ENCODE measurements at regions not wholly inside any gene's neighbourhood (a gene's known extent, or its start where the extent isn't known, plus 50 kb on each side); places are given as distances from the start of the nearest gene placed in this dataset.

- DNase-seq: no peak
- no peaks in the 10 kb centered on the region for H3K36me3 Mint-ChIP-seq (ENCODE audit: insufficient read depth in 2 of 2)
- no peak overlapping the region for H3K4me3 Mint-ChIP-seq
These were observed 578.4 kb downstream of the CDK5RAP2 start for GRCh38 chr9:120001536-120001935.

GRCh38 chr9:119998614-119999013, 581.4 kb downstream of the CDK5RAP2 start:
- H3K4me1 Mint-ChIP-seq (ENCODE audit: low read depth): no peaks in the 10 kb centered on the region
- H3K9me3 Mint-ChIP-seq: peaks cover 0 to 5% of the 10 kb centered on the region in 2 donors
- no peaks in the 10 kb centered on the region for H3K27me3 Mint-ChIP-seq (ENCODE audit: low read depth)
- H3K4me3 Mint-ChIP-seq: no peak overlapping the region
- ATAC-seq (replicated peaks in 1 of 2) (no peak), DNase-seq (no peak)
- no peaks in the 10 kb centered on the region for H3K36me3 Mint-ChIP-seq (ENCODE audit: insufficient read depth in 2 of 2)
- H3K27ac Mint-ChIP-seq: no peak overlapping the region

More at GRCh38 chr9:120001536-120001935, 578.4 kb downstream of the CDK5RAP2 start:
- Mint-ChIP-seq H3K4me1 (ENCODE audit: low read depth) (no peaks in the 10 kb centered on the region), H3K27me3 (ENCODE audit: low read depth) (no peaks in the 10 kb centered on the region), H3K27ac (no peak overlapping the region), H3K9me3 (peaks cover 0 to 5% of the 10 kb centered on the region in 2 donors)
- ATAC-seq (replicated peaks in 1 of 2): no peak

GRCh38 chr9:119991797-119992196, 588.2 kb downstream of the CDK5RAP2 start:
- H3K4me1 Mint-ChIP-seq (ENCODE audit: low read depth): no peaks in the 10 kb centered on the region
- H3K27me3 Mint-ChIP-seq (ENCODE audit: low read depth): no peaks in the 10 kb centered on the region
- no peaks in the 10 kb centered on the region for H3K36me3 Mint-ChIP-seq (ENCODE audit: insufficient read depth in 2 of 2)
- no peak overlapping the region for H3K4me3 Mint-ChIP-seq
- no peak for DNase-seq
- ATAC-seq (replicated peaks in 1 of 2): no peak
- H3K27ac Mint-ChIP-seq: no peak overlapping the region
- H3K9me3 Mint-ChIP-seq: peaks cover 0 to 1% of the 10 kb centered on the region in 2 donors

- no peaks in the 10 kb centered on the region for H3K9me3 Mint-ChIP-seq
- no peak overlapping the region for H3K27ac Mint-ChIP-seq
- no peaks in the 10 kb centered on the region for H3K27me3 Mint-ChIP-seq (ENCODE audit: low read depth)
- H3K36me3 Mint-ChIP-seq (ENCODE audit: insufficient read depth in 2 of 2): no peaks in the 10 kb centered on the region
- no peak overlapping the region for H3K4me3 Mint-ChIP-seq
- DNase-seq (no peak), ATAC-seq (replicated peaks in 1 of 2) (no peak)
- H3K4me1 Mint-ChIP-seq (ENCODE audit: low read depth): no peaks in the 10 kb centered on the region
These were observed 593.3 kb downstream of the CDK5RAP2 start for GRCh38 chr9:119986713-119987112.

- Mint-ChIP-seq H3K27ac (no peak overlapping the region), H3K27me3 (ENCODE audit: low read depth) (no peaks in the 10 kb centered on the region), H3K36me3 (ENCODE audit: insufficient read depth in 2 of 2) (no peaks in the 10 kb centered on the region), H3K4me3 (no peak overlapping the region), H3K9me3 (no peaks in the 10 kb centered on the region), H3K4me1 (ENCODE audit: low read depth) (no peaks in the 10 kb centered on the region)
- DNase-seq (no peak), ATAC-seq (replicated peaks in 1 of 2) (no peak)
These were observed 593.8 kb downstream of the CDK5RAP2 start for GRCh38 chr9:119986205-119986604.

GRCh38 chr9:119974026-119974425, 604.8 kb upstream of the BRINP1 start:
- peaks cover 3% of the 10 kb centered on the region for H3K4me1 Mint-ChIP-seq (ENCODE audit: low read depth)
- H3K9me3 Mint-ChIP-seq: peaks cover 0 to 3% of the 10 kb centered on the region in 2 donors
- no peak for DNase-seq
- H3K36me3 Mint-ChIP-seq (ENCODE audit: insufficient read depth in 2 of 2): no peaks in the 10 kb centered on the region
- ATAC-seq (replicated peaks in 1 of 2): no peak
- H3K27ac Mint-ChIP-seq: no peak overlapping the region
- H3K4me3 Mint-ChIP-seq: no peak overlapping the region
- no peaks in the 10 kb centered on the region for H3K27me3 Mint-ChIP-seq (ENCODE audit: low read depth)

GRCh38 chr9:119968836-119969707, 599.8 kb upstream of the BRINP1 start:
- peak in 1 of 2 donors; percentile 58 for ATAC-seq (replicated peaks in 1 of 2)
- Mint-ChIP-seq H3K36me3 (ENCODE audit: insufficient read depth in 2 of 2) (no peaks in the 10 kb centered on the region), H3K9me3 (no peaks in the 10 kb centered on the region), H3K4me3 (no peak overlapping the region), H3K27ac (no peak overlapping the region), H3K27me3 (ENCODE audit: low read depth) (peaks cover 9% of the 10 kb centered on the region), H3K4me1 (ENCODE audit: low read depth) (peaks cover 5% of the 10 kb centered on the region)
- DNase-seq: peak; percentile 44 to 54

- peaks cover 5% of the 10 kb centered on the region for H3K4me1 Mint-ChIP-seq (ENCODE audit: low read depth)
- H3K36me3 Mint-ChIP-seq (ENCODE audit: insufficient read depth in 2 of 2): no peaks in the 10 kb centered on the region
- no peak for DNase-seq
- ATAC-seq (replicated peaks in 1 of 2): no peak
- no peak overlapping the region for H3K4me3 Mint-ChIP-seq
- H3K27ac Mint-ChIP-seq: no peak overlapping the region
- H3K27me3 Mint-ChIP-seq (ENCODE audit: low read depth): peaks cover 9% of the 10 kb centered on the region
- no peaks in the 10 kb centered on the region for H3K9me3 Mint-ChIP-seq
These were observed 598.8 kb upstream of the BRINP1 start for GRCh38 chr9:119967867-119968535.

GRCh38 chr9:119963798-119964372, 594.6 kb upstream of the BRINP1 start:
- no peak for ATAC-seq (replicated peaks in 1 of 2)

GRCh38 chr9:119963258-119963797, 594.1 kb upstream of the BRINP1 start:
- Mint-ChIP-seq H3K4me1 (ENCODE audit: low read depth) (no peaks in the 10 kb centered on the region), H3K27ac (no peak overlapping the region), H3K9me3 (peaks cover 0 to 2% of the 10 kb centered on the region in 2 donors), H3K4me3 (no peak overlapping the region), H3K27me3 (ENCODE audit: low read depth) (peaks cover 14% of the 10 kb centered on the region), H3K36me3 (ENCODE audit: insufficient read depth in 2 of 2) (no peaks in the 10 kb centered on the region)
- DNase-seq (no peak), ATAC-seq (replicated peaks in 1 of 2) (no peak)

More at GRCh38 chr9:119963798-119964372, 594.6 kb upstream of the BRINP1 start:
- Mint-ChIP-seq H3K27ac (no peak overlapping the region), H3K36me3 (ENCODE audit: insufficient read depth in 2 of 2) (no peaks in the 10 kb centered on the region), H3K9me3 (peaks cover 0 to 2% of the 10 kb centered on the region in 2 donors), H3K4me1 (ENCODE audit: low read depth) (peaks cover 1% of the 10 kb centered on the region), H3K4me3 (no peak overlapping the region), H3K27me3 (ENCODE audit: low read depth) (peaks cover 16% of the 10 kb centered on the region)
- DNase-seq: no peak

- no peak overlapping the region for H3K27ac Mint-ChIP-seq
These were observed 592.7 kb upstream of the BRINP1 start for GRCh38 chr9:119961774-119962424.

GRCh38 chr9:119959846-119960545, 590.8 kb upstream of the BRINP1 start:
- H3K36me3 Mint-ChIP-seq (ENCODE audit: insufficient read depth in 2 of 2): no peaks in the 10 kb centered on the region
- no peaks in the 10 kb centered on the region for H3K4me1 Mint-ChIP-seq (ENCODE audit: low read depth)
- peaks cover 7% of the 10 kb centered on the region for H3K27me3 Mint-ChIP-seq (ENCODE audit: low read depth)
- H3K9me3 Mint-ChIP-seq: peaks cover 0 to 5% of the 10 kb centered on the region in 2 donors
- H3K27ac Mint-ChIP-seq: no peak overlapping the region
- no peak for ATAC-seq (replicated peaks in 1 of 2)
- no peak overlapping the region for H3K4me3 Mint-ChIP-seq
- DNase-seq: no peak

More at GRCh38 chr9:119961774-119962424, 592.7 kb upstream of the BRINP1 start:
- H3K36me3 Mint-ChIP-seq (ENCODE audit: insufficient read depth in 2 of 2): no peaks in the 10 kb centered on the region
- peaks cover 0 to 5% of the 10 kb centered on the region in 2 donors for H3K9me3 Mint-ChIP-seq
- no peaks in the 10 kb centered on the region for H3K4me1 Mint-ChIP-seq (ENCODE audit: low read depth)
- H3K4me3 Mint-ChIP-seq: no peak overlapping the region
- DNase-seq (peak in 1 of 2 donors; percentile 2), ATAC-seq (replicated peaks in 1 of 2) (no peak)
- peaks cover 7% of the 10 kb centered on the region for H3K27me3 Mint-ChIP-seq (ENCODE audit: low read depth)
